H4 (cell line): ENCODE measurements at regions not wholly inside any gene's neighbourhood (a gene's known extent, or its start where the extent isn't known, plus 50 kb on each side); places are given as distances from the start of the nearest gene placed in this dataset.

Source experiments
- DNase-seq: peaks from one replicate; pipeline ENCODE4 v3.0.0-alpha.2; 2015; ENCODE audit warnings: low spot score

DNA sequence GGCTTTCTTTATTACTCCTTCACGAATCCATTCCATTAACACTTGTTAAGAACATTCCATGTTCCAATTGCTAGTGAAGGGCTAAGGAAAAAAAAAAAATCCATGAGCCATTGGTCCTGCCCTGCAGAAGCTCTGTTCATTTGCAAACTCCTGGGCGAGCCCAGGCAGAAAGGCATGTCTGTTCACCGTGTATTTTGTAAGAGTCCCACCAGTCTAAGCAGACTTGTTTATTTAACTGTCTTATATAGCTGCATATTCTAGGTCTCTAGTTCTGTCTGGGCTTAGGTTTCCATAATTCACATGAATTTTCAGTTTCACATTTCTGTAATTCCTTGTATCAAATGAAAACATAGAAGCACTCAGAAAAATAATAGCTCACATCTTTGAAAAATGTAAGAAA is 97.4 kb upstream of the POU2AF2 start:
- no peak for DNase-seq

DNA sequence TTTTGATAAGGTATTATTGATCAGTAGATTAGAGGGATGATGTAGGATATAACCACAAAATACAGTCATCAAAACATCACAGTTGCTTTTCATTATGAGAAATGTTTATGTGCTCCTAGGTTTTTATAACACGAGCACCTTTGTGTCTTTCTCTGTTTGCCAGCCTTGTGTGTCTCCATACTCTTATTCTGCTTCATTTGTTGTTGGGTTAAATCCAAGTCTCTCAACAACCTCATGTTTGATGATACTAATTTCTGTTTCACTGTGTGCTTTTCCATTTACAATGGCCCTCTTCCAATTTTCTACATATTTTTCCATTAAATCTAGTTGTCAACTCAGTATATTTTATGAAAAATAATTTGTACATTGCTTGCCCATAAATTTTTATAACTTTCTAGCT is 107.7 kb upstream of the POU2AF2 start:
- no peak for DNase-seq

DNA sequence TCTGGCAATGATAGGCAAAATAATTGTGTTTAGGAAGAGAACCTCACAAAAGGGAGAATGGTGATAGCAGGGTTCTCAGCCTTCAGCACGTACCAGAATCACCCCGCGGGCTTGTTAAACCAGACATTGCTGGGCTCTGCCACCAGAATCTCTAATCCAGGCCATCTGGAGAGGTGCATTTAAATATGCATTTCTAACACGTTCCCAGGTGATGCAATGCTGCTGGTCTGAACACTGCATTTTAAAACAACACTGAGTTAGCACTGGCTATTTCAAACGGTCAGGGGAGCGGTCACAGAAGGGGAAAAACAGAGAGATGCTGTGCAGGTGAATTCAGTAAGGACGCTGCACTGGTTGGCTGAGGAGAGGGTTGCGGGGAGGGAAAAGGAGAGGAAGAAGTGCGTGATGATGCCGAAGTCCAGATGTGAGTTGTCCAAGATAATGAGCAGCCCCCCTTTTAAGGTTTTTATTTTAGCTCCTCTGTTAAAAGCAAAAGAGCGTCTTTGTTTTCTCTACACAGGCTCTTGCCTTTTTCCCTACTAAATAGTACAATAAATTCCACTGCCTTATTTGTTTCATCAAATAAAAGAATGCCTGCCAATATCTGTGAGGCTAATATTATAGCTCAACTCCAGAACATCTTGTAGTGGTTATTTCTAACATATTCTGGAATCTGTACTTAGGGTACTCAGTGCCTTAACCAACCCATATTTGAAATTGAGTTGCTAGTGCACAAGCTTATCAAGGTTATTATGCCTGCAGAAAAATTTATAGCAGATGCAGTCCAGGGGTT is 109.6 kb upstream of the POU2AF2 start:
- DNase-seq = no peak

DNA sequence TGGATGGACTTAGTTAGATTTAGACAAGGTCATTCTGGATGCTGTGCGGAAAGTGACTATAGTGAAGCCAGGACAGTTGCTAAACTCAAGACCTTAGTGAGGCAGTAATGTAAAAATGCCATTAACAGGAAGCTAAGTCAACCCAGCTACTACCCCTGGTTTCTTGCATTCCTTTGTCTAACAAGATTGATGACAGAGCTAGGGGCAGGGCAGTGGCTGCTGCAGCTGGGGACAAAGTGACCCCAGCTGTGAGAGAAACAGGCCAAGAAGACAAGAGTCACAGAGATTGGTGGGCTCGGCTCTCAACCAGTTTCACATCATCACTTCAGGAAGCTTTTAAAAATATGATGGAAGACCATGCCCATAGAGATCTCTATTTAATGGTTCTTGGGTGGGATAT is 110.4 kb upstream of the POU2AF2 start:
- no peak for DNase-seq

DNA sequence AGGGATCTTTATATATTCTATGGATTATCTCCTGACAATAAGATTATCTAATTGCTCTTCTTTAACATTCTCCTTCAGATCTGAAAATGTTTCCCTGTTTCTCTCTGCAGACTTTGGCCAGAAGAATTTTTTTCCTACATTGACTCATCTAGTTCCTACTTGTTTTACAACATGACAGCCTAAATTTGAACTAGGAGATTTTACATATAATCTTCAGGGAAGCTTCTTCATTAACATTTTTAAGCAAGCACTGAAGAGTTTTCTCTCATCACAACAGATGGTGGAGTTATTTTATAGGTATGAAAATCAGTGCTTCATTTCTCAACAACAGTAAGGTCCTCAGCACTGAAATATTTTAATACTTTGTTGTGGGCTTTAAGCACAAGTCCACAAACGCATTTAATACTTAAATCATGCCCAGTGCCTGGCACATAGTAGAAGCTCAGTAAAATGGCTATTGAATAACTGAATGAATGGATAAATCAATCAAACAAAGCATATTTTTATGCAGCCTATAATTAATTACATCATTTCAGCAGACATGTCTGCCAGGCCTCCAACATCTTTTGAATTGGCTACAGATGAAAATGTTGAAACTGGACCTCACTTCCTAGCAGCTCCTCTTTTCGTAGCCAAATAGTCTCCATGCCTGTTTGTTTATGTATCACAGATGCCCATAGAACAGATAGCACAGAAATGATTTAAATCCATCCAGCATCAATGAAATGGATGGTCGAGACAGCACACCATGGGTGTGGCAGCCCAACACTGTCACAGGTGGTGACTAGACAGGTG is 117.3 kb upstream of the POU2AF2 start:
- DNase-seq = no peak

DNA sequence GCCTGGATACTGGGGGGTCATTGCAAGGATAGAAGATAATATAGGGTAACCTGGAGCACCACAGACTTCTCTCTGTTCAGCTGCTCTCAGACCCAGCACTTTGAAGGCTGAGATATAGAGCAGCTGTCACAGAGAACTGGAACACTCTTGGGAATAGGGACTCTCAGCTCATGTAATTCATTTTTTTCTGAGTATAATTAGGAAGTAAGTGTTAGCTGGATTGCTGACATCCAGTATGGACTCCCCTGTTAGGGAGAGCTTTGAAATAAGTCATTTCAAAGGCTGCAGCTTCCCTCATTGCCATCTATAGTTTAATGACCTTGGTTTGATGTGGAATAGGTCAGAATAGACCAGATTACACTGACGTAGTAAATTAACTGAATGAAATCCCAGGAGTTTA is 120.8 kb upstream of the POU2AF2 start:
- DNase-seq = no peak

DNA sequence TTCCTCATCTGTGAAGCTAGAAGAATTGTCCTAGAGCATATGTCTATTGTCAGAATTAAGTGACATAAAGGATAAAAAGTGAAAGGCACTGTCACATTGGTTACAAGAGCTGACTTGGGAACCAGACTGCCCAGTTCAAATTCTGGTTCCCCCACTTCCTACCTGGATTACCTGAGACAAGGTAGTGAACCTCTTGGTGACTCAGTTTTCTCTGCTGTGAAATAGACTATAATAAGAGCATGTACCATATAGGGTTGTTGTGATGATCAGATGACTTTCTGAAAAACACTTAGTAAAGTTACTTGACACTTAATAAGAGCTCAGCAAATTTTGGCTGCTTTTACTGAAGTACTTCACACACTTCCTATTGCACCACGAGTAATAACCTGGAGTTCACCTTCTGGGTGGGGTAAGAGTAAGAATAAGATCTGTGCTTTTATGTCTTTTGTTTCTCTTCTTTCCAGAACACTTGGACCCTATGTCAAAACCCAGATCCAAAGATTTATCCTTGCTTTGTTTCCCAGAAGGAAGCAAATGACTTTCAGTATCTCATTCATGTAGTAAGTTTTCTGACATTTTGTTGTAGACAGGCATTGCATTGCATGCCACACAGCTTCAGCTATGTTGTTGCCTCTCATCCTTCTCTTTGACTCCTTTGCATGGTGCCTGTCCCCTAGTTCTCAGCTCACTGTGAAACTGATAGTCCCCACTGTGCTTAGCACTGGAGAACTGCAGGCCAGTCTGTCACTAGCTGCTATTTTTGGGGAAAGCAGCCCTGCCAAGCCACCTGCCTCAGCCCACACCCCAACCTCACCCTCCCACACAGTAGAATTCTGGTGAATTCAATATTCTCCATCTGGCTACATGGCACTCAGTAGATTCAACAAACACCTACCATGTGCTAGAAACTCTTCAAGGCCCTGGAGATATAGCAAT is 121.8 kb upstream of the POU2AF2 start:
- DNase-seq = no peak

DNA sequence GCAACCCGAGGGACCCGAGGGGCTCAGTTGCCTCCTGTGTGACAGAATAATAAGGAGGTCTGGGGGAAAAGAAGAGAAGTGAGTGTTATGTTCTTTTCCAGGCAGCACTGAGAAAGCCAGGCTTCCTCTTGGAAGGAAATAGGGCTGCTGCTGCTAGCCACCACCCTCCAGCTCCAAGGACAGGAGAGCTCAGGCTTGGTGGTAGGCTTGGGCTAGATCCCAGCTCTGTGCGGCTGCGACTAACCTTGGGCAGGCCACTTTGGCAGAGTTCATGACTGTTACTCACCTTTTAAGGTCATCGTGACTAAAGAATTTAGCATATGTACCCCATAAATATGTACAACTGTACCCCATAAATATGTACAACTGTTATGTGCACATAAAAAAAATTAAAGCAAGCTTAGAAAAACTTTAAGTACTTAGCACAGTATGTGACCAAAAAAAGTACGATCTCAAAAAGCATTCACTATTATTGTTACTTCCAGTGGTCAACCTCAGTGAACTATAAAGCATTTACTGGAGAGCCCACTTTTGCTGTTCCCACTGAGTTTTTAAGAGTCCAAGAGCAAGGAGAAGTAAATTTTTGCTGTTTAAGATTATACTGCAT is 124.7 kb upstream of the POU2AF2 start:
- DNase-seq = no peak

DNA sequence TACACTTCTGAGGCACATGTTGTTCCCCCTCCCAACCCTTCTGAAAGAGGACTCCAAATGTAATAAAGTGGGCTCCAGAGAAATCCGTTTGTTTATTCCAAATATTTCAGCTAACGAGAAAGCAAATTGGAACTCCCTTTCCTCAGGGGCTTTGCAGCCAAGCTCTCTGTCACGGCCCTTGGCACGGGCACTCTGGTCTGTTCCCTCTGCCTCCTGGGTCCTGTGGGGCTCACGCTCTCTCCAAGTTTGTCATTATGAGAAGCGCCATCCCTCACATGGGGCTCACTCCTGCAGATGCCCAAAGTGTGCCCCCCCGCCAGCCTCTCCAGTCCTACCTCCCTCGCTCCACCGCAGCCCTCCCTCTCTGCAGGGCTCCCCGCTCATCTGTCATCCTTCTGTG is 125.4 kb upstream of the POU2AF2 start:
- no peak for DNase-seq

DNA sequence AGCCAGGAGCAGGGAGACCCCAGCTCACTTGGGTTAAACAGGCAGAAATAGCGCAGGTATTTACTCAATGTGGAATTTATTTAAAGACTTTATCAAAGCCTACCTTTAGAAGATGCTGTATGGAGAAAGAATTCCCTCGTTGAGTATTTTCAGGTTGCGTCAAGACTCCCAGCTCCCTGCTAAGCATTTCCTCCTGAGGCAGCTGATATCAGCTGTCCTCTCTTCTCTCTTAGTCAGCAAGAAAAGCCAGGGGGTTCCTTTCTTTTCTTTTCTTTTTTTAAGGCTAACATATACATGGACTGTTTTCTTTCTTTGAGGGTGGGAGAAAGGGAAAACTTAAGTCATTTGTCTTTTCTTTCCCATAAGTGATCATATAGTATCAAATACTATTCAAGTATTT is 125.8 kb upstream of the POU2AF2 start:
- DNase-seq = no peak

DNA sequence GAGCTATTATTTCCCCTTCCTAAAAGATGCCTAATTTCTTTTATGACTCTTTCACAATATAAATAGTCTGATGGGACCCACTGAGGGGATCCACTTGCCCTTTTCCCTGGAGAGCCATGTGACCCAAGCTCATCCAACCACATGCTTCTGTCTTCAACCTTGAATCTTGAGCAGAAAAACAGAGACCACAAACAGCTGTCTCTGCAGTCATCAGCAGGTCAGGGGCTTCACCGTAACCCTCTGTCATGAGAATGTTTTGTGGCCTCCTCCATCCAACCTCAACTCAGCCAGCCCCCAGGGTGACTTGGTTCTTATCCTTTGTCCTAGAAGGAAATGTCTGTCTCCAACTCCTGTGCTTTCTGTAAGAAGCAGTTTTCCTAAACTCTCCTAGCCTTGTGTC is 129.6 kb upstream of the POU2AF2 start:
- DNase-seq = no peak

DNA sequence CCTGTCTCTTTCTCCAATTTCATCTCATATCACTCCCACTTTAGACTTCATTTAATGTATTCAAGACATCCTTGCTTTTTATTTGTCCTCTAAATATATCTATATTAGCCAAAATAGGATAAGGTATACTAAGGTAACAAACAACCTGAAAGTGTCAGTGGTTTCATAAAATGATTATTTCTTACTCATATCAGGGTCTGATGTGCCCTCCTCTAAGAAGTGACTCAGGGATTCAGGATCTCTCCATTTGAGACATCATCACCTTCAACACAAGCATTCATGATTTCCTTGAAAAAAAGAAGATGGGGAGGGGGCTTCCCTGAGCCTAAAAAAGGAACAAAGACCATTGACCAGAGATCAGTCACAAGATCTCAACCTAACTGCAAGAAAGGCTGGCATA is 131.4 kb upstream of the POU2AF2 start:
- no peak for DNase-seq

DNA sequence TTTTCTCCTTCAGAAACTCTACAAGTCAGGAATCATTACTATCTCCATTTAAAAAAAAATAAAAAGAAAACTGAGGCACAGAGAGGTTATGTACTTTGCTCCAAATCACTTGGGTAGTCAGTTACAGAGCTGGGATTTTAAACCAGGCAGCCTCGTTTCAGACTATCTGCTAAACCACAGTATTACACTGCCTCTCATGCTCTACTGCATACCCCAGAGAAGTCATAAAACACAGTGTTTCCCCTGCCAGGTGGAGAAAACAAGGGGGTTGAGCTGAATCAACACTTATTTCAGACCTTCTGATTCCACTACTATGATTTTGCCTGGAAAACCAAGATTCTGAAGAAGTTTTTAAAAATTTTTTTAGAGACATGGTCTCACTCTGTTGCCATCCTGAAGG is 132.9 kb upstream of the POU2AF2 start:
- no peak for DNase-seq

DNA sequence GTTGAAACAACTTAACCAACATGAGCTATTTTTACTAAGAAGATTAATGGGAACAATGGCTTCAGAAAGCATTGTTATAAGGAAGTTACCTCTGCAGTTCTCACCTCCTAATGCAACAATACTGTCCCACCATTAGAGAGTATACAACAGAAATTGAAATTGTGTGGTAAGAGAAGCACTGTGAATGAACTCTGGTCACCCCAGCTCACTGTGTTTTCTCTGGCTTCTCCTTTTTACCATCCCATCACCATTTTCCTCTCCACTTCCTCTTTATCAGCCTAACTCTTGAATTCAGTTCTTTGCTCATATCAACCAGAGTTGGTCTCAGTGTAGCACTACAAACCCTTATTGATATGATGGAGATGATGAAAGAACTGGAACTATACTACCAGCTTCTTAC is 138.0 kb upstream of the POU2AF2 start:
- DNase-seq = no peak

DNA sequence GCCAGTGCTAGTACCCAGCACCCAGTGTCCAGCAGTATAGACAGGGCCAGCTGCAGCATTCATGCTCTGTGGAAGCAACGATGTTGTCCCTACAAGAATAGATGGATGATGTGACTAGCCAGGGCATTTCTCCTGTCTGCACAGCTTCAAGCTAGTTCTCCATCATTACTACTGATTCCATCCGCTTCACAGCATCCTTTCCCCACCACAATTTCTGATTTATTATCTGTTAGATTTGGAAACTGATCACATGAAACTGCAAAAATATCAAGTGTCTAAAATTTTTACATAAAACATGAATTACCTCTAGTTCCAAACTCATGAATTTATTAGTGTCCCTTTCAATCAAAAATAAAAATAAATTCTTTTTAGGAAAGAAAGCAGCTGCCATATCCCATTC is 138.9 kb upstream of the POU2AF2 start:
- no peak for DNase-seq

DNA sequence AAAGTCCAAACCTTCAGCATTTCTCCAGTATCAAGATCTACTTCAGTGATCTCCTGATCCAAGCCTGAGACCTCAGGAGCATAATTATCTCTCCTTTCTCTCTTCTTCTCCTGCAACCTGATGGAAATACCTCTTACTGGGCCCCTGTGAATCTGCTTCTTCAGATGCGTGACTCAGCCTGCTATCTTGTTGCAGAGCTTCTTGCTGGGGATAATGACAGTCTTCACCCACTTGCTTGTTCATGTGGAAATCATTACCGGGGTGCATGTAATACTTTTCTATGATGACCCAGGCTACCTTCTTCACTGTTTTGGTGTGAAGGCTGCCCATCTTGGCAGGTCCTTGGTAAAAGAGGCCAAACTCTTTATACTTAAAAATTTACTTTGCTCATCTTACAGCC is 140.0 kb upstream of the POU2AF2 start:
- no peak for DNase-seq

DNA sequence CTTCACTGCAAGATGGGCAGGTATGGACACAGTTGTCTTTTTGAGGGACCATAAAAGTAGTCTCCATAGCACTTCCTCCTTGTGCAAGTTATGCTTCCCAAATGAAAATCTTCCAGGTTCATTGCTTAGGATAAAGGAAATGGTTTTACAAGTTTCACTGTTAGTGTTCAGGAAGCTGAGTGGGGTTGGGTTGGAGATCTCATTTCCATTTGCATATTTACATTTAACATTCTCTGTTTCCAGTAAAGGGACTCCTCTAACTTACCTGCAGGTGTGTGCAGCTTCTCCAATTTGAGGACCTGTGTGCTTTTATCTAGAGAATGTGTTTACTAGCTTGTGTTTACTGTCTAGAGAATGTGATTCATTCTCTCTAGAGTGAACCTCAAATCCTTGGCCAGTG is 141.3 kb upstream of the POU2AF2 start:
- DNase-seq = no peak

DNA sequence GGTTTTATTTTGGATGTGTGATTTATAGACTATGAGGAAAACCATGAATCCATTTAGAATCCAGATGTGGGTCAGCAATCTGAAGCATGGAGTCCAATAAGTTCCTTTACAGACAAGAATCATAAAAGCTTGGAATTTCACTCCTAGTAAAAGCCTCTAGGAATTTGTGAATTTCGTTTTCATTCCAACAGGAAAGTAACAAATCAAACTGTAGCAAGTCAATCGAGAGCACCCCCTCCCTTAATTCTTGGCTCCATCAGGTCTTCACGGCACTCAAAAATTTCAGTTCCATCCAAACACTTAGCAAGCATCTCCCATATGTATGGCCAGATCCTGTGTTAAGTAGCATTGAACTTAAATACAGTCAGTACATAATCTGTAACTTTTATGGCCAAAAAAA is 143.6 kb upstream of the POU2AF2 start:
- no peak for DNase-seq

DNA sequence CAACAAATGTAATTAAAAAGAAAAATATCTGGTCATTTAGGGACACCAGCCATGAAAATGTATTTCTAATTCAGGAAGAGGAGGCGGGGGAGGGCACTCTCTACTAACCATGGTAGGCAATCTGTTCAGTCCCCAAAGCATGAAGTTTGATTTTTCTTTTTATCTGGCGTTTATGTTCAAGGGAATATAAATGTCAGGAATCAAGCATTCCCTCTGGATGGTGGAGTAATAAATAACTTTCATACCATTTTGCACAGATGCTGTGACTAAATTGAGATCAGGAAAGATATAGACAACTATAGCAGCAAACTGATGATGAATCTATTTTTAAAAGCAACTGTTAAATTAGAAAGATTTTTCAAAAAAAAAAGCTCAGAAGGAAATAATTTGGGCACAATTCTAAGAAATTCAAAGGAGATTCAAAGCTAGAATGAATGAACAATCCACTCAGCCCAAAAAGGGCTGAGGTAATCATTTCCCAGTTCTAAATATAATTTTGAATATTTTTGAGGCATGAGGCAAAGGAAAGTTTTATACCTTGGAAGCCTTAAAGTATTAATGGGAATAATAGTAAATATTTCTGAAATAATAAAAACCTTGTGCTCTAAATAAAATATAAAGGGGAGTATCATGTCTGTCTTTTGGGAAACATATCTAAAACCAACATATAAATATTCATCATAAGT is 146.4 kb upstream of the POU2AF2 start:
- DNase-seq = no peak

DNA sequence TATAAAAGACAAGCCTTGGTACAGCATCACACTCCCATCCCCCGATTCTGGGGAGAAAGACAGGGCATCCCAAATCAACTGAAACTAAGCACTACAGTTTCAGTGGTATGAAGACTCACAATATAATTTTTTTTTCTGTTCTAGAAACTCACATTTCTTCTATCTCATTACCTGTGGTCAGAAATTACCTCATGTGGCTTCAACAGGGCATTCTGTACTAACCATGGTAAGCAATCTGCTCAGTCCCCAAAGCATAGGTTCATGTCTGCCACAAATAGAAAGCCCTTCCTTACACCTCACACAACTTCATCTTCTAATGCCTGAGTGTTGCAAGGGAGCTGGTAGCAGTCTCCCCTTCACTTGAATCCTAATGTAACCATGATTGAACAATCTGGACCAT is 147.4 kb upstream of the POU2AF2 start:
- DNase-seq = no peak

DNA sequence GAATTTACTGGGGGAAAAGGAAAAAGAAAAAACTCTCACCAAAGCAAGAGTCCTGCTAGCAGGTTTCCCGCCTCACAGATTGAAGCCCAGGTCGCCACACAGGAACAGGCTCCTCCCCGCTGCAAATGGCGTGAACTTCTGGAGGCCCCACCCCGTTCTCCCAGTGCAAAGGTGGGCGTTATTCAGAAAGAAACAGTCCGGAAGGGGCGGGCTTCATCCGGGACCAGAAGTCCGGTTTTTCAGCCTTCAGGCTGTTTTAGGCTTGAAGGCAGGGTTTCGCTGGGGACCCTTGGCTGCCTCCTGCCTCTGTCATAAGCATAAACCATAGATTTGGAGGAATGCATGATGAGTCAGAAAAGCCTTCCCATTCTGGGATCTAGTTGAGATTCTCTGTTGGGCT is 148.3 kb upstream of the POU2AF2 start:
- no peak for DNase-seq
